Smooth muscle cell (in vitro differentiated cells): ENCODE measurements at regions not wholly inside any gene's neighbourhood (a gene's known extent, or its start where the extent isn't known, plus 50 kb on each side); places are given as distances from the start of the nearest gene placed in this dataset.

Source experiments
- DNase-seq: peaks from one replicate; lab custom pipeline; 2025; ENCODE audit not compliant: unreplicated experiment; lab: John Stamatoyannopoulos, UW
- H2AFZ ChIP-seq: fragments of 200-600 bp; sonication (generic); 2 replicates; pipeline ENCODE4 v1.6.0; 2016; ENCODE audit warnings: antibody characterized with exemption, low read depth, mild to moderate bottlenecking
- H3F3A ChIP-seq: fragments of 200-600 bp; sonication (generic); 2 replicates; pipeline ENCODE4 v1.6.0; 2017; ENCODE audit warnings: antibody characterized with exemption, low read depth
- H3K27ac ChIP-seq: fragments of 200-600 bp; sonication (generic); 2 replicates; pipeline ENCODE4 v1.5.1; 2016; ENCODE audit warnings: low read depth, mild to moderate bottlenecking
- H3K27me3 ChIP-seq: fragments of 200-600 bp; sonication (generic); 2 replicates; pipeline ENCODE4 v1.6.1; 2016; ENCODE audit warnings: low read depth, mild to moderate bottlenecking
- H3K36me3 ChIP-seq: fragments of 200-600 bp; sonication (generic); 2 replicates; pipeline ENCODE4 v1.5.1; 2016; ENCODE audit warnings: low read depth
- H3K4me1 ChIP-seq: fragments of 200-600 bp; sonication (generic); 2 replicates; pipeline ENCODE4 v1.5.1; 2016; ENCODE audit warnings: low read depth
- H3K4me2 ChIP-seq: fragments of 200-600 bp; sonication (generic); 2 replicates; pipeline ENCODE4 v1.6.0; 2016; ENCODE audit warnings: mild to moderate bottlenecking
- H3K4me3 ChIP-seq: fragments of 200-600 bp; sonication (generic); 2 replicates; pipeline ENCODE4 v1.5.1; 2016; ENCODE audit warnings: mild to moderate bottlenecking
- H3K79me2 ChIP-seq: fragments of 200-600 bp; sonication (generic); 2 replicates; pipeline ENCODE4 v1.6.0; 2016; ENCODE audit warnings: low read depth, mild to moderate bottlenecking
- H3K9ac ChIP-seq: fragments of 200-600 bp; sonication (generic); 2 replicates; pipeline ENCODE4 v1.6.0; 2016; ENCODE audit warnings: low read depth
- H3K9me3 ChIP-seq: fragments of 200-600 bp; sonication (generic); replicated peaks from 2 replicates; pipeline ENCODE4 v1.5.1; 2016; ENCODE audit warnings: low read depth
- H4K20me1 ChIP-seq: fragments of 200-600 bp; sonication (generic); 2 replicates; pipeline ENCODE4 v1.6.0; 2016; ENCODE audit warnings: low read depth
- CTCF ChIP-seq: fragments of 200-600 bp; sonication (generic); IDR thresholded peaks from 2 replicates; pipeline ENCODE4 v1.5.1; 2017; ENCODE audit warnings: borderline replicate concordance, mild to moderate bottlenecking, antibody characterized with exemption; ENCODE audit not compliant: insufficient read depth, poor library complexity, severe bottlenecking
- WGBS: methylation state at CpG from one replicate; pipeline ENCODE4 v1.1.7; 2016; ENCODE audit warnings: low lambda C conversion rate; 5-methylcytosine and 5-hydroxymethylcytosine counted together

- H3K4me2 ChIP-seq, result peak overlapping the region; percentile 63
- H3F3A ChIP-seq, result no peaks in the 10 kb centered on the region
- no peaks in the 10 kb centered on the region for H4K20me1 ChIP-seq
- no peaks in the 10 kb centered on the region for H3K36me3 ChIP-seq
- DNase-seq, result no peak
- H3K79me2 ChIP-seq, result no peaks in the 10 kb centered on the region
- peaks cover 23% of the 10 kb centered on the region for H3K4me1 ChIP-seq
- no peaks in the 10 kb centered on the region for H3K9me3 ChIP-seq
- no peak for TF ChIP-seq CTCF
- H3K27ac ChIP-seq, result peak overlapping the region; percentile 70
- no peak overlapping the region for H3K4me3 ChIP-seq
- no peak overlapping the region for H3K9ac ChIP-seq
- no peak overlapping the region for H2AFZ ChIP-seq
- H3K27me3 ChIP-seq, result no peaks in the 10 kb centered on the region
These were observed 294.6 kb downstream of the ANXA1 start for GRCh38 chr9:73446306-73446705.

GRCh38 chr9:73451003-73451402 is 299.3 kb downstream of the ANXA1 start:
- Histone ChIP-seq H3F3A (no peaks in the 10 kb centered on the region), H2AFZ (no peak overlapping the region), H3K79me2 (no peaks in the 10 kb centered on the region), H3K27ac (peak overlapping the region; percentile 60), H3K4me2 (no peak overlapping the region), H3K4me3 (no peak overlapping the region), H3K9ac (no peak overlapping the region), H3K27me3 (no peaks in the 10 kb centered on the region), H4K20me1 (no peaks in the 10 kb centered on the region), H3K36me3 (no peaks in the 10 kb centered on the region), H3K4me1 (no peaks in the 10 kb centered on the region), H3K9me3 (no peaks in the 10 kb centered on the region)
- no peak for TF ChIP-seq CTCF
- no peak for DNase-seq
- WGBS, result 86% methylated on average over 2 of the region's 2 CpGs

DNA sequence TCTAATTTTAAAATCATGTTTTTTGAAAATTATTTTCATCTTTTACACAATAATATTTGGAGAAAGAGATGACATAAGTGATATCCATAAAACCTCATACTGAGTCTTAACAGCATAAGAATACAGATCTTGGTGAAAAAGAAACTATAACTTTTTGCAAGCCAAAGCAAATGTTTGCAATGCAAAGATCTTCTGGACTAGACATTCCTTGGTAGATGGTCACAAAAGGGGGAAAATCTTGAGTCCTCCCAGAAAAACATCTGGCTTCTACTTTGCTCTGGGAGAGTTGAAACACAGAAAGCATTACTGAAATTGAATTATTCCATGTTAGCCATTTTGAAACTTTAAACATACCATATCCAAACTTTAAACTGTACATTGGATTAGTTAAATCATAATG is 308.2 kb downstream of the ANXA1 start:
- Histone ChIP-seq H3K27me3 (no peaks in the 10 kb centered on the region), H3K9me3 (no peaks in the 10 kb centered on the region), H3K27ac (no peak overlapping the region), H3K36me3 (no peaks in the 10 kb centered on the region), H4K20me1 (no peaks in the 10 kb centered on the region), H3K4me2 (no peak overlapping the region), H3K4me3 (no peak overlapping the region), H3K9ac (no peak overlapping the region), H3K79me2 (no peaks in the 10 kb centered on the region), H3K4me1 (no peaks in the 10 kb centered on the region), H3F3A (no peaks in the 10 kb centered on the region), H2AFZ (peak overlapping the region; percentile 94)
- TF ChIP-seq CTCF, result no peak
- no peak for DNase-seq

DNA sequence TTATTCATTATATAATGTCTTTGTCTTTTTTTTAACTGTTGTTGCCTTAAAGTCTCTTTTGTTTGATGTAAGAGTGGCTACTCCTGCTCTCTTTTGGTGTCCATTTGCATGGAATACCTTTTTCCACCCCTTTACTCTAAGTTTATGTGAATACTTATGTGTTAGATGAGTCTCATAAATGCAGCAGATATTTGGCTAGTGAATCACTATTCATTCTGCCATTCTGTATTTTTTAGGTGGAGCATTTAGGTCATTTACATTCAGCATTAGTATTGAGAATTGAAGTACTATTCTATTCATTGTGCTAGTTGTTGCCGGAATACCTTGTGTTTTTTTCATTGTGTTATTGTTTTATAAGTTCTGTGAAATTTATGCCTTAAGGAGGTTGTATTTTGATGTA is 317.1 kb downstream of the ANXA1 start:
- no peak for TF ChIP-seq CTCF
- Histone ChIP-seq H3K36me3 (no peaks in the 10 kb centered on the region), H3K9ac (no peak overlapping the region), H2AFZ (no peak overlapping the region), H3K27ac (no peak overlapping the region), H4K20me1 (no peaks in the 10 kb centered on the region), H3K4me3 (no peak overlapping the region), H3K4me2 (no peak overlapping the region), H3K4me1 (peaks cover 3% of the 10 kb centered on the region), H3K79me2 (no peaks in the 10 kb centered on the region), H3F3A (no peaks in the 10 kb centered on the region), H3K9me3 (no peaks in the 10 kb centered on the region), H3K27me3 (no peaks in the 10 kb centered on the region)
- DNase-seq, result no peak
- WGBS, result 100% methylated on average over 1 of the region's 1 CpG
